DMS153 treated with DMSO at 0.1 percent for 48 hours (cell line): ENCODE measurements at regions not wholly inside any gene's neighbourhood (a gene's known extent, or its start where the extent isn't known, plus 50 kb on each side); places are given as distances from the start of the nearest gene placed in this dataset.

ENCODE experiments used
- DNase-seq: peaks from one replicate; lab custom pipeline; 2025; ENCODE audit not compliant: unreplicated experiment; lab: John Stamatoyannopoulos, UW

- DNase-seq: peak; percentile 41
These were observed 411.2 kb downstream of the FGF9 start for GRCh38 chr13:22082030-22082429.

DNA sequence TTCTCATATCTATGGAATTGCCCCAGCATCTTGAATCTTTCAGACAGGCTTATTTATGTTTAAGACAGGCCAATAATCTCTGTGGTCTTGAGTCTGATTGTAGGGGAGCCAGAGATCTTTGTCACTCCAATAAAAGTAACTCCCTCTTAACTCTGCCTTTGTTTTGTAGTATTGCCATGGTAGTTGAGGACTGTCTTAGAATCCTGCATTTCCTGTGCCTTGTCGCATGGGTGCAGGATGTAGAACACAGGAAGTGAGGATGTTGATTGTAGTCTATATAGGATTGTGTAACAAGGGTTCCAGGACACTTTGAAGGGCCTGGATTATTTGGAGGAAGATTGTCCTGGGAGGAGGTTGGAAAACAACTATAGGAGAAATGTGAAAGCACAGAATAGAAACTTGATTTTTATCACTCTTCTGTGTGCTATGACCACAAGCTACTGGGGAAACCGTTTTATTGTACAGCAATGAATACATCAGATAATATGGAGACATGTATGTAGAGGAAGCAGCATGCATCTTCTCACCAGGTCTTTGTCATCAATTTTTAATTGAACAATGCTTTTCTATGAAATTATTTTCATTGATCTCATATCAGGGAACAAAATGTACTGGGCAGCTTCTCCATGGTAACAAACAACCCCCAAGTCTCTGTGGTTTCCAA is 411.7 kb downstream of the FGF9 start:
- no peak for DNase-seq

GRCh38 chr13:22085001-22085400 is 414.1 kb downstream of the FGF9 start:
- no peak for DNase-seq

DNA sequence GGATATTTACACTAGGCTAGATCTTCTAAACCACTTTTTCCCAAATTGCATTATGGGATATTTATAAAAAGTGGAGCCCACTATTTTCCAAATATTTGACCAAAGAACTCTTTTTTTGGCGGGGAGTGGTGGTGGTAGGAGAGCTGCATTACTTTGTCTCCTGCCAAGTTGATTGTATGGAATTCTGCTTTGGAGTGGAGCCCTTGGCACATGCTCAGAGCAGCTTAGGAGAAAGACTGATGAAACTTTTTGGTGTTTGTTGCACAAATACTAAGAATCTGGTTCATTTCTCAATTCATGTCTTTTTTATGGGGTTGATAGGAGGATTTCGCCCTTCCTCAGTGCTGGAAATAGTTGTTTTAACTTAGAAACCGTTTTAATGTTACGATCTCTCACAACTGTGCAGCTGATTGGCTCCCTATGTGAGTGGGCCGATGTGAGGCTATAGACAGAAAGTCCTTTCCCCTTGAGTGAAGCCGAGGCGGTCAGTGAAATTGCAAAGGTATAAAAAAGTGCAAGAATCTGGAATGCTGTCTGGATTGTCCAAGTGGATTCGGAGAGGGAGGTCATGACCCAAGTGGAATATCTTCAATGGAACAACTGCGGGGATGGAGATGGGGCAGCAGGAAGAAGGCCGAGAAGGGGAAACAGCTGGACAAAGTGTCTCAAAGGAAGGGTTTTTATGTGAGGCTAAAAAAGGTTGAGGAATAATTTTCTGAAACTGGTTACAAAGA is 415.9 kb downstream of the FGF9 start:
- no peak for DNase-seq

- DNase-seq: no peak
These were observed 419.2 kb downstream of the FGF9 start for GRCh38 chr13:22090106-22090505.

DNA sequence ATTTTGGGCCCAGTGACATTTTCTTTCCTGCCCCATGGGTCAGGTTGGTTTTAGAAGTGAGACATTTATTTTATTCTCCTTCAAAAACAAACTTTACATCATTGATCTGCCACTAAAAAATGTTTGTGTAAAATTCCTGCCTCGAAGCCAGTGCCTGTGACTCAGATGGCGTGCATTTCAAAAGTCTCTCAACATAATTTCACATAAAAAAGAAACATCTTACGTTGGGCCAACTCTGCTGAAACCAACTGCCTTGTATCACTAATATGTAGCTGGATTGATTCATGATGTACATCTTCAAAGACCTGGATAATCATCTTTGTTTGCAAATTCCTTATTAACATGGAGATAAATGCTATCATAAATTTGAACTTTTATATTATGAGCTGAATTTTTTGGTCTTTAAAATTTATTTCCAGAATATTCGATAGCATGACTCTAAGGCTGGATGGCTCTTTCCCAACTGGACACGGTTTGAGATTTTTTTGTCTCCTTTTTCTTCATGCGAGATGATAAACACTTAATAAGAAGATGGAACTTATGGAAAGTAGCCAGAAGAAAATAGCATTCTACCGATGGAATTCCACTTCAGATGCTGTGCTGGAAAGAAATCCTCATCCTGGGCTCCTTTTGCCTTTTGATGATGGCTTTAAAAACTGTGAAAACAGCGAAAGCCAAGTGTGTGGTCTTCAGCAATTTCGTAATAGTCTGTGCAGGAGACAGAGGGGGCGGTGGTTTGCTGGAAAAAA is 420.5 kb downstream of the FGF9 start:
- DNase-seq: no peak

GRCh38 chr13:22091971-22092300 is 421.1 kb downstream of the FGF9 start:
- DNase-seq: no peak

GRCh38 chr13:22092791-22093560 is 422.1 kb downstream of the FGF9 start:
- DNase-seq: no peak

GRCh38 chr13:22095794-22096193 is 424.9 kb downstream of the FGF9 start:
- DNase-seq: no peak

- no peak for DNase-seq
These were observed 428.7 kb downstream of the FGF9 start for GRCh38 chr13:22099585-22099984.

DNA sequence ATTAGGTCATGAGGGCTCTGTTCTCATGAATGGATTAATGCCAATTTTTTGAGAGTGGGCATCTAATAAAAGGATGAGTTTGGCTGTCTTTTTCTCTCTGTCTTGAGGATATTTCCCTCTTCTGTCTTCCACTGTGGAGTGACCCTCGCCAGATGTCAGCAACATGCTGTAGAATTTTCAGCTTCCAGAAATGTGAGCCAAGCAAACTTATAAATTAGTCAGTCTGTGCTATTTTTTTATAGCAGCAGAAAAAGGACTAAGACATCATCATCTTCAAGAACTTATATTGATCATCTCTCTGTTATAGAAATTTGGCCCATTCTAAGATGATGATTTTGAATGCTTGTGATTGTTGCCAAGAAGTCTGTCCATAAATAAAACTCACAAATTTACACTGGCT is 431.4 kb downstream of the FGF9 start:
- no peak for DNase-seq

DNA sequence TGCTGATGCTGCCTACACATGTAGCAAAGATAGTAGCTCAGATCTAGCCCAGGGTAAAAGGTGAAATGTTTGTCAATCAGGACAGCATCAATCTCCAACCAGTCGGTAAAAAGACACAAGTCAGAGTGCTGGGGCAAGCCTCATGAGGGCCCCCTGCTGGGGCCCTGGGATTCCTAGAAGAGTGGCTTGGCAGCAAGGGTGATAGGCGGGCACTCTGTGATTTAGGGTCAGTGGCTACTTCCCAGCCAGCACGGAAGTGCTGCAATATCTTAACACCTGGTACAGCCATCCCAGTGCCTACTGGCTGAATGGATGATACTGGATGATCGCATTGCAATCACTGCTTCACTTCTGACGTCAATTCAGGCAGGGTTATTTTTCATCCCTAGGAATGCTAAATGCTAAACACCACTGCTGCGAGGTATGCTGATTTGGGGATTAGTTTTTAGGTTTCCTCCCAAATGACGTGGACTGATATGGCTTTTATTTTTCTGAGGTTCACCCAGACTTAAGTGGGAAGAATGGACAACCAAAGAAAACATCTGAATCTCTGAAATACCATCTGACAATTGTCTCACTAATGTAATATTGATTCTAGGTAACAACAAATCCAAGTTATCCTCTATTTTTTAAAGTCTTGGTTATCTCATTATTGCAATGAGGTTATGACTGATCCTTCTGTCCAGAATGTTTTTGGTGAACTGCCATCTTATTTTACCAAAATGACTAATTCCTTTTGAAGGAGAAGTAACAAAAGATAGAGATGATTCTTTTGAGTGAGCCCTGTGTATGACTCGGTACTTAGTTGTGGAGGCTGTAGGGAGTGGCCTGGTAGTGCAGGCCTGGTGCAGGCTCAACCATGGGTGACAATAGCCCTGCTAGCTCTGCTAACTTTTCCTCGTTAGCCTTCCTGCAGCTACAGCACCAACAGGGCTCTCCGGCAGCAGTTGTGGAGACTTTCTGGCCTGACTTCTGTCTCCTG is 432.5 kb downstream of the FGF9 start:
- DNase-seq: no peak

GRCh38 chr13:22106058-22106457 is 435.2 kb downstream of the FGF9 start:
- no peak for DNase-seq

DNA sequence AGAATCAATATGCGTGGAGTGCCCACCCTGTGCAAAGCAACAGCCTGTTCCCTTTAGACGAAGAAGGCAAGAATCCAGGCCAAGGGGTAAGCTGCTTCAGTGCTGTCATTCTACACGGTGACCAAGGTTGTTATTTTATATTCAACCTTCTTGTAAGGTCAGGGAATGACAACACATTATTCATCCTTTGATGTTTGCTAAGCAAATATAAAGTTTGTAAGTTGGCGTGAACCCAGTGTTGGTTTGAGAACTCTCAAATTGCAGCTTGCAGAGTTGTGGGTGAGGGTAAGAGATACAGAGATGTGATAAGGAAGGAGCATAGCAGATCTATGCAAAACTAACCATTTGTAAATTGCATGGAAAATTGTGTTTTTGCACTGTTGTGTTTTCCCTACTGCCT is 436.7 kb downstream of the FGF9 start:
- DNase-seq: no peak

DNA sequence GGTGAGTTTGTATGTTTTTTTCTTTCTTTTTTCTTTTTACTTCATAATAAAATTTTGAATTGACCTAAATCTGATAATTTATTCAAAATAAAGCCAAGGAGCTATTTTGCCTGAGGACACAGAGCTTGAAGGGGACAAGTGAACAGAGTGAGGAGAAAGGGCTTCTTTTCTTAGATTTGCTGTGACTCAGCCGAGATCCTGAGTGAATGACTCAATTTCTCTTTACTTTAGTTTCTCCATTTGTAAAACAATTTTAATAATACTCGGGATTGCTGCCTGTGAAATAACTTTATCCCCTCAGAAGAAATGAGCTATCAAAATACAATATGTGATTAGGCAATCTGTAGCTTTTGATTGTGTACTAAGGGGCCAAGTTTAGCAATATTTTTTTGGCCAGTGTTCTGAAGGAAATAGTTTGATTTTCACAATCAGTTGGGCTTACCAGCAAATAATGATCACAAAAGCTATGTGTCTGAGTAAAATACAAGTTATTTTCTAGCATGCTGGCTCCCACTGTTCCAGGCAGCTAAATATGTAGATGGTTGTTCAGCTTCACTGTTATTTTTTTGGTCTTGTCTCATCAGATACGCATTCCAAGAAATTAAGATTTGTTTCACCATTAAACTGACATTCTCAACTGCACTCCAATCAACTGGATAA is 437.5 kb downstream of the FGF9 start:
- no peak for DNase-seq

DNA sequence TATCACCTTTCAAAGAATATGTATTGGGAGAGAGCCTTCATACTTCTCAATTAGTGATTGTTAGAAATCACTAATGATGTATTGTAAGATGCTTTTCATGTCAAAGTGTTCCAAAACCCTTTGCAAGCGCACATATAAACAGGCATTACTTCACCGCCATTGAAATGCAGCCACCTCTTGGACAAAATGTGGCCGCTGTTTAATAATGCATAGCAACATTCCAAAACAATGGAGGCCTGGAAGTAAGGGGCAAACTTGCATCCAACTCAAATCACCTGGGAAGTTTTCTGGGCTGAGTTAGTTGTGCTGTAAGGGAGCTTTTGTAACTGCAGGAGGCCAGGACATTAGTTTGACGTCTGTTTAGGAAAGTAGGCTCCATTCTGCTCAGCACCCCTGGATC is 438.1 kb downstream of the FGF9 start:
- DNase-seq: no peak

DNA sequence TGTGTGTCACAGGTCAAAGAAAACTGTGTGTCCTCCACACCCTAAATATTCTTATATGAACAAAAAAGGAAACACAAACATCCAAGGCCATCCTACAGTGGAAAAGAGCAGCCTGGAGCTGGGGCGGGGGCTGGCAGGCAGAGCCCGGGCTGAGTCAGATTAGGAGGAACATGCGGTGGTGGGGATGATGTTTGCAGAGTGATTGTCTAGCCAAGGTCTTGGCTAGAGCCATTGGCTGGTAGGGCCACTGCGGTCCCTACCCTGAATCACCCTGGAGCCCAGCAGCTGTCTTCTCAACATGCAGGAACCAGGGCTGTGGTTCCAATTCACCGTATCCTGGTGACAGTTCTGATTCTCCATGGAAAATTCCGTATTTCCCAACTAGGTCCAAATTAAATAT is 439.5 kb downstream of the FGF9 start:
- no peak for DNase-seq

GRCh38 chr13:22111152-22111783 is 440.4 kb downstream of the FGF9 start:
- no peak for DNase-seq

- no peak for DNase-seq
These were observed 441.1 kb downstream of the FGF9 start for GRCh38 chr13:22111961-22112360.
